Panc1 (cell line): ENCODE measurements at regions not wholly inside any gene's neighbourhood (a gene's known extent, or its start where the extent isn't known, plus 50 kb on each side); places are given as distances from the start of the nearest gene placed in this dataset.

Source experiments
- ATAC-seq: fragments of 200-7000 bp; cut with Tn5 transposase; 2 replicates; pipeline ENCODE4 v1.9.1; 2020; ENCODE audit warnings: mild to moderate bottlenecking, moderate library complexity
- BruUV-seq: library from RNA; stranded (reverse); fragments of 400-500 nt; replicated peaks from 2 replicates; lab custom pipeline; 2021; lab: Mats Ljungman, UMichigan
- CTCF ChIA-PET: fragments of 300-600 bp; sonication (Branson Sonifier 250); formaldehyde crosslinking; loops from one replicate; lab custom pipeline; 2022; ENCODE audit warnings: antibody characterized with exemption; lab: Charles Lee
- POLR2A ChIA-PET: fragments of 300-600 bp; sonication (Branson Sonifier 250); formaldehyde crosslinking; loops from one replicate; lab custom pipeline; 2022; ENCODE audit warnings: antibody characterized with exemption; lab: Charles Lee
- DNase-seq: peaks from one replicate; pipeline ENCODE4 v3.0.0-alpha.2; 2010; ENCODE audit warnings: low read depth, low spot score
- H3K27ac ChIP-seq: 2 replicates; pipeline ENCODE4 v1.5.1; 2011; ENCODE audit warnings: mild to moderate bottlenecking, low read length, inconsistent platforms
- H3K27me3 ChIP-seq: fragments of 200-500 bp; sonication (Bioruptor generic); 2 replicates; pipeline ENCODE4 v1.6.0; 2014; ENCODE audit warnings: low read length, inconsistent platforms; ENCODE audit not compliant: control insufficient read depth, insufficient read depth
- H3K36me3 ChIP-seq: fragments of 200-500 bp; sonication (Bioruptor generic); 2 replicates; pipeline ENCODE4 v1.5.1; 2014; ENCODE audit warnings: inconsistent platforms, mild to moderate bottlenecking, low read length, moderate library complexity; ENCODE audit not compliant: control insufficient read depth, insufficient read depth
- H3K4me1 ChIP-seq: 2 replicates; pipeline ENCODE4 v1.5.1; 2011; ENCODE audit warnings: inconsistent platforms, mild to moderate bottlenecking, low read length, moderate library complexity; ENCODE audit not compliant: control insufficient read depth, insufficient read depth
- H3K4me3 ChIP-seq, 2 experiments: 2 replicates each; pipeline ENCODE4 v1.5.1; 2011 to 2012; ENCODE audit warnings: low read depth in 2 of 2, low read length in 2 of 2, mild to moderate bottlenecking in 2 of 2, inconsistent platforms in 1 of 2, moderate library complexity in 1 of 2
- H3K9me3 ChIP-seq: fragments of 200-500 bp; sonication (Bioruptor generic); 2 replicates; pipeline ENCODE4 v1.5.1; 2014; ENCODE audit warnings: low read depth, mild to moderate bottlenecking, inconsistent platforms, low read length, moderate library complexity; ENCODE audit not compliant: control insufficient read depth, insufficient read depth
- CTCF ChIP-seq: fragments of 450-650 bp; IDR thresholded peaks from 2 replicates; pipeline ENCODE4 v1.5.1; 2017; ENCODE audit warnings: mild to moderate bottlenecking
- POLR2AphosphoS5 ChIP-seq: IDR thresholded peaks from 2 replicates; pipeline ENCODE4 v1.6.1; 2012; ENCODE audit warnings: mild to moderate bottlenecking, low read depth, low read length, moderate library complexity
- SIN3A ChIP-seq: IDR thresholded peaks from 2 replicates; pipeline ENCODE4 v1.6.1; 2012; ENCODE audit warnings: low read depth, mild to moderate bottlenecking, low read length, moderate library complexity, borderline replicate concordance; ENCODE audit not compliant: insufficient read depth
- TCF7L2 ChIP-seq: IDR thresholded peaks from 2 replicates; pipeline ENCODE4 v1.6.1; 2011; ENCODE audit warnings: mild to moderate bottlenecking, low read depth, low read length, inconsistent platforms
- in situ Hi-C: cut with HindIII; loops from 2 replicates; pipeline ENCODE4 v1.10.0; 2016; ENCODE audit warnings: low sequenced_read_pairs, low pct_unique_long_range_greater_than_20kb
- intact Hi-C: fragments of 100-400 bp; cut with micrococcal nuclease; formaldehyde crosslinking; loops from one replicate; pipeline ENCODE4 v1.10.0; 2022; ENCODE audit not compliant: unreplicated experiment
- TF ChIP-seq, protein P1 (sequence below), 2 experiments: IDR thresholded peaks; 2 replicates each; pipeline ENCODE4 v1.6.1; 2011 to 2012; ENCODE audit warnings: low read depth in 2 of 2, control low read depth in 1 of 2, low read length in 1 of 2, mild to moderate bottlenecking in 1 of 2, moderate library complexity in 1 of 2; ENCODE audit not compliant: insufficient read depth in 1 of 2

DNA sequence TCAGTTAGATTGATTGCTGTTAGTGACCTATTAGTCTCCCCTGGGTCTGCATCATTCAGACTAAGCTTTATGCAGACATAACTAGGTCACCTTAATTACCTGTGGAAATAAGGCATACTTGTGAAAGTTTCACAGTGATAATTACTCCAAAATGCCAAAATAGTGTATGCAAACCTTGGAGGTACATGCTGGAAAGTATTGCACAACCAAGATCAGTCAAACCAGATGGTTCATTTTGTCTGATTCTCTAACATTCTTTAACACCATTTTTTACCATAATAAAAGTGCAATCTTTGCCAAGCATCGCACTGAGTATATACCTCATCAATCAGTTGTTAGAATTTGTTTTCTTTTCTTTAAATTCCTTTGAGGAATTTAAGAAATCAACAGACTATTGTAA is 186.3 kb upstream of the TMEFF2 start:
- Histone ChIP-seq H3K27me3 (no peaks in the 10 kb centered on the region), H3K27ac (no peak overlapping the region), H3K4me3 (no peak overlapping the region), H3K36me3 (no peaks in the 10 kb centered on the region), H3K4me1 (no peaks in the 10 kb centered on the region), H3K9me3 (no peaks in the 10 kb centered on the region)
- DNase-seq (no peak), ATAC-seq (no peak)
- POLR2A ChIA-PET, result no interaction called here
- BruUV-seq, result no TSS peak
- in situ Hi-C loops (no loop called here), intact Hi-C loops (no loop called here)
- TF ChIP-seq TCF7L2 (no peak), POLR2AphosphoS5 (no peak), SIN3A (no peak), CTCF (no peak)
- TF ChIP-seq, protein P1, sequence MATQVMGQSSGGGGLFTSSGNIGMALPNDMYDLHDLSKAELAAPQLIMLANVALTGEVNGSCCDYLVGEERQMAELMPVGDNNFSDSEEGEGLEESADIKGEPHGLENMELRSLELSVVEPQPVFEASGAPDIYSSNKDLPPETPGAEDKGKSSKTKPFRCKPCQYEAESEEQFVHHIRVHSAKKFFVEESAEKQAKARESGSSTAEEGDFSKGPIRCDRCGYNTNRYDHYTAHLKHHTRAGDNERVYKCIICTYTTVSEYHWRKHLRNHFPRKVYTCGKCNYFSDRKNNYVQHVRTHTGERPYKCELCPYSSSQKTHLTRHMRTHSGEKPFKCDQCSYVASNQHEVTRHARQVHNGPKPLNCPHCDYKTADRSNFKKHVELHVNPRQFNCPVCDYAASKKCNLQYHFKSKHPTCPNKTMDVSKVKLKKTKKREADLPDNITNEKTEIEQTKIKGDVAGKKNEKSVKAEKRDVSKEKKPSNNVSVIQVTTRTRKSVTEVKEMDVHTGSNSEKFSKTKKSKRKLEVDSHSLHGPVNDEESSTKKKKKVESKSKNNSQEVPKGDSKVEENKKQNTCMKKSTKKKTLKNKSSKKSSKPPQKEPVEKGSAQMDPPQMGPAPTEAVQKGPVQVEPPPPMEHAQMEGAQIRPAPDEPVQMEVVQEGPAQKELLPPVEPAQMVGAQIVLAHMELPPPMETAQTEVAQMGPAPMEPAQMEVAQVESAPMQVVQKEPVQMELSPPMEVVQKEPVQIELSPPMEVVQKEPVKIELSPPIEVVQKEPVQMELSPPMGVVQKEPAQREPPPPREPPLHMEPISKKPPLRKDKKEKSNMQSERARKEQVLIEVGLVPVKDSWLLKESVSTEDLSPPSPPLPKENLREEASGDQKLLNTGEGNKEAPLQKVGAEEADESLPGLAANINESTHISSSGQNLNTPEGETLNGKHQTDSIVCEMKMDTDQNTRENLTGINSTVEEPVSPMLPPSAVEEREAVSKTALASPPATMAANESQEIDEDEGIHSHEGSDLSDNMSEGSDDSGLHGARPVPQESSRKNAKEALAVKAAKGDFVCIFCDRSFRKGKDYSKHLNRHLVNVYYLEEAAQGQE (IDR thresholded peaks at IDR 0.05; ENCODE audit: insufficient read depth in 1 of 2, low read depth in 2 of 2, low read length in 1 of 2), result no peak
- CTCF ChIA-PET, result no interaction called here

GRCh38 chr2:192379736-192380135 is 185.0 kb upstream of the TMEFF2 start:
- Histone ChIP-seq H3K27me3 (no peaks in the 10 kb centered on the region), H3K9me3 (no peaks in the 10 kb centered on the region), H3K4me3 (no peak overlapping the region), H3K4me1 (no peaks in the 10 kb centered on the region), H3K36me3 (no peaks in the 10 kb centered on the region), H3K27ac (no peak overlapping the region)
- ChIA-PET CTCF (no interaction called here), POLR2A (no interaction called here)
- in situ Hi-C loops, result no loop called here
- TF ChIP-seq CTCF, result no peak
- TF ChIP-seq TCF7L2, result no peak
- TF ChIP-seq POLR2AphosphoS5, result no peak
- TF ChIP-seq, protein P1 (IDR thresholded peaks at IDR 0.05; ENCODE audit: insufficient read depth in 1 of 2, low read depth in 2 of 2, low read length in 1 of 2), result no peak
- no peak for TF ChIP-seq SIN3A
- ATAC-seq (no peak), DNase-seq (no peak)
- intact Hi-C loops, result no loop called here
- no TSS peak for BruUV-seq
